ENCODE measurements at regions not wholly inside any gene's neighbourhood (a gene's known extent, or its start where the extent isn't known, plus 50 kb on each side); places are given as distances from the start of the nearest gene placed in this dataset.
A peak's percentile ranks its signal among the peaks of the same experiment; 100 is the strongest.

DNA sequence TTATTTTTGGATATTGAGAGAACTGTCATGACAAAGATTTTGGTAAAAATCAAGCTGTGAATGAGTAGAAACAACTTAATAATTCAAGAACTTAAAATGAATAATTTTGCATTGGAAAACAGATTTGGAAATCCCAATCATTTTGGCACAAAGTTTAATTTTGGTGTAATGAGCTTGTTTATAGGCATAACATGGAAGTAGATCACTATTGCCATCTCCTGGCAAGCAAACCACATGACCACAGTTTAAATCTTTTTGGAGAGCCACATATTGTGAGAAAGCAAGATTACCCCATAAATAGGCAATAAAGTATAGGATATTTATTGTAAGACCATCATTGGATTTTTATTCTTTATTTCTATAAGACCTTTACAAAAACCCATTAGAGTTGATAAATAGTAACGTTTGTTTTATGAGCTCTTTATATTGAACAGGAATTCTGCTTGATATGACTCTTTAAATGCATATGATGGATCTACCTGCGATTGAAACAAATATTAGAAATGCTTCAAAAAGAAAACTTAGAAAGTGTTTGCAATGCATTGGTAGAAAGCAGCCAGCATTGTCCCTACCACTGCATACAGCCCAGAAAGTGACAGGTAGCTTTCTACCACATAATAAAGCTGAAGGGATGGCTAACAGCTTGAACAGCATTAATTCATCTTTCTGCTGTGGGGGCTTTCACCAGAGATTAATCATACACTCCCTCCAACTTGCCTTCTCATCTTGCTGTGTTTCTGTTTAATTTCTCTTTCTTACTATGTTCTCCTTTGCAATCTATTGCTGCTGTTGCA, 766.8 kb downstream of the TBL1XR1 start:
- DNase-seq (ENCODE audit: low read depth in 1 of 2, low spot score in 1 of 2): peak; percentile 74 to 83
- TF ChIP-seq JUND (IDR thresholded peaks at IDR 0.05; ENCODE audit: low read depth): no peak
- in situ Hi-C loops (cut with HindIII; ENCODE audit: low pct_unique_long_range_greater_than_20kb, low sequenced_read_pairs): no loop called here

- no peak for TF ChIP-seq JUND (IDR thresholded peaks at IDR 0.05; ENCODE audit: low read depth)
- in situ Hi-C loops (cut with HindIII; ENCODE audit: low pct_unique_long_range_greater_than_20kb, low sequenced_read_pairs): no loop called here
- peak in 1 of 2 experiments; percentile 60 for DNase-seq (ENCODE audit: low read depth in 1 of 2, low spot score in 1 of 2)
Measured at GRCh38 chr3:176428552-176428951, 768.7 kb downstream of the TBL1XR1 start.

DNA sequence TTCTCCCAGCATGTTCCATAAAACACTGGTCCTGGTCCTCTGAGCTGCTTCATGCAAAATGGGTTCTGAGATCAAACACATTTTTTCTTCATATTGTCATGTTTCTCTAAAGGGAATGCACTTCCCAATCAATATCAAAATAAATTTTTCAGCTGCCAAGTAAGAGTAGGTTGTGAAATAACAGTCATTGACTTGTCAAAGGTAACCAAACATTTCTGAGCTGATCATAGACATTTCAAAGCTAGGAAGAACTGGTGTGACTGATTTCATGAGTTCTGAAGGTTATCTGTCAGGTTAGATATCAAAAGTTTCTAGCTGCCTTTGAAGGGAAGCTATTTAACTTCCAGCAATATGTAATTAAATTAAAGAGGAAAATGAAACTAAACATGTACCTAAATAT, 770.9 kb downstream of the TBL1XR1 start:
- TF ChIP-seq JUND (IDR thresholded peaks at IDR 0.05; ENCODE audit: low read depth): no peak
- in situ Hi-C loops (cut with HindIII; ENCODE audit: low pct_unique_long_range_greater_than_20kb, low sequenced_read_pairs): no loop called here
- DNase-seq (ENCODE audit: low read depth in 1 of 2, low spot score in 1 of 2): no peak

DNA sequence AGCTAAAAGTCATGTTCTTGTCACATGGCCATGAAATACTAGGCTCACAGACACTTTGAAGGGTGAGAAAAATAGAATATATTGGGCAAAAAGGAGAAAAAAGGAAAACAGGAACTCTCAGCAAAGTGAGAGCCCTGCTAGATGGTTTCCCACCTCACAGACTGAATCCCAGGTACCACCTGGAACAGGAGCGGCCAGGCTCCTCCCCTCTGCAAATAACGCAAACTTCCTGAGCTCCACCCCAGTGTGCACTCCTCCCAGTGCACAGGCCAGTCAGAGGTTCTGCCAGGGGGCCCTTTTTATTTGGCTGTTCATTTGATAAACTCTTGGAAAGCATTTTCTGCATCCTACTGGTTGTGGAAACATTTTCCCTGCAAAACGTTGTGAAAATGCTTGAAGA, 780.4 kb downstream of the TBL1XR1 start:
- in situ Hi-C loops (cut with HindIII; ENCODE audit: low pct_unique_long_range_greater_than_20kb, low sequenced_read_pairs): no loop called here
- TF ChIP-seq JUND (IDR thresholded peaks at IDR 0.05; ENCODE audit: low read depth): no peak
- DNase-seq (ENCODE audit: low read depth in 1 of 2, low spot score in 1 of 2): no peak

DNA sequence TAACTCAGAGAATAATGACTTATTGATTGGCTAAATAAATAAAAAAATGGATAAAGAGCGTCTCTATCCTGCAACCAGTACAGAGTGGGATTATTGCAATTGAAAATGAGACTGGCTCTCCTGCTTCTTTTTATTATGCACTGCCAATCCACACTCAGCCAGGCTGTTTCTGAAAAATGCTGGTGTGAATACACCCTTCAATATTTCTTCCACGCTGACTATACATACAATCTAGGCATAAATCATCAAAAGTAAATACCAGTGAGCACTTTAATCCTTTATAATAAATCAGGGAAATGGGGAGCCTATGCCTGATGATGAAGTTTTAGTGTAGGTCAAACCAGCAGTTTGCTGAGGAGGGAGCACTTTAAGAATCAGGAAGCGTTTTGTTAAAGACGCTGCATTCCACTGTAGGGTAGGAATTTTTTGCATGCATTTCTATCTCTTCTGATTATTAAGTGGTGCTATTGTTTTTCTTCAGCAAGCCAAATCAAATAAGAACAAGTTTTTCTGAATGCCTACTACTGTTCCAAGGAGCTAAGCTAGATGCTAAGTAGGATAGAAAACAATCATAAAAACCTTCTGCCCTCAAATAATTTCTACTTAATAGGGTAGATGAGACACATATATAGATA, 781.5 kb downstream of the TBL1XR1 start:
- peak; percentile 45 to 62 for DNase-seq (ENCODE audit: low read depth in 1 of 2, low spot score in 1 of 2)
- TF ChIP-seq JUND (IDR thresholded peaks at IDR 0.05; ENCODE audit: low read depth): peak; percentile 58; the same call in 1 of the 2 replicates
- in situ Hi-C loops (cut with HindIII; ENCODE audit: low pct_unique_long_range_greater_than_20kb, low sequenced_read_pairs): no loop called here

DNA sequence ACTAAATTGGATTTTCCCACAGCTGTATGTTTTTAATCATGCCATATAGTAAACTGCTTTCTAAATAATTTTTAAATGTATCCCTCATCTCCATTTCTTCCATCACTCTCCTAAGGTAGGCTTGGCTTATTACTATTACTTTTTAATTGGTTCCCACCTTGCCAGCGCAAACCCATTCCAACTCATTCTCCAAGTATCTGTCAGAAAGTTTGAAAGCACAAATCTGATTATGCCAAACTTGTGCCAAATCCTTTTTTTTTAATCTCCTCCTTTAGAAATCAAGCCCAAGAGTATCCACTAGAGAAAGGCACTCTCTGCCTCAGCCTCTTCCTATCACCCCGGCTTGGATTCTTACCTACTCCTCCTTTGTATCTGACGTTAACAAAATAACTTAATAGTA, 784.5 kb downstream of the TBL1XR1 start:
- in situ Hi-C loops (cut with HindIII; ENCODE audit: low pct_unique_long_range_greater_than_20kb, low sequenced_read_pairs): no loop called here
- no peak for TF ChIP-seq JUND (IDR thresholded peaks at IDR 0.05; ENCODE audit: low read depth)
- no peak for DNase-seq (ENCODE audit: low read depth in 1 of 2, low spot score in 1 of 2)

GRCh38 chr3:176403531-176403930, 793.8 kb downstream of the TBL1XR1 start:
- DNase-seq (ENCODE audit: low read depth in 1 of 2, low spot score in 1 of 2): peak in 1 of 2 experiments; percentile 60
- no peak for TF ChIP-seq JUND (IDR thresholded peaks at IDR 0.05; ENCODE audit: low read depth)
- in situ Hi-C loops (cut with HindIII; ENCODE audit: low pct_unique_long_range_greater_than_20kb, low sequenced_read_pairs): no loop called here

GRCh38 chr3:176401211-176401610, 796.1 kb downstream of the TBL1XR1 start:
- no peak for DNase-seq (ENCODE audit: low read depth in 1 of 2, low spot score in 1 of 2)
- no peak for TF ChIP-seq JUND (IDR thresholded peaks at IDR 0.05; ENCODE audit: low read depth)
- in situ Hi-C loops (cut with HindIII; ENCODE audit: low pct_unique_long_range_greater_than_20kb, low sequenced_read_pairs): no loop called here

- in situ Hi-C loops (cut with HindIII; ENCODE audit: low pct_unique_long_range_greater_than_20kb, low sequenced_read_pairs): no loop called here
- 0 out of 2 replicates have a peak, but pooled peaks have one; percentile 13 for TF ChIP-seq JUND (IDR thresholded peaks at IDR 0.05; ENCODE audit: low read depth)
- no peak for DNase-seq (ENCODE audit: low read depth in 1 of 2, low spot score in 1 of 2)
Measured at GRCh38 chr3:176399193-176399592, 798.1 kb downstream of the TBL1XR1 start.

- no peak for TF ChIP-seq JUND (IDR thresholded peaks at IDR 0.05; ENCODE audit: low read depth)
- DNase-seq (ENCODE audit: low read depth in 1 of 2, low spot score in 1 of 2): no peak
- in situ Hi-C loops (cut with HindIII; ENCODE audit: low pct_unique_long_range_greater_than_20kb, low sequenced_read_pairs): no loop called here
Measured at GRCh38 chr3:176395240-176395639, 802.0 kb downstream of the TBL1XR1 start.

GRCh38 chr3:176378789-176379188, 818.5 kb downstream of the TBL1XR1 start:
- no peak for DNase-seq (ENCODE audit: low read depth in 1 of 2, low spot score in 1 of 2)
- in situ Hi-C loops (cut with HindIII; ENCODE audit: low pct_unique_long_range_greater_than_20kb, low sequenced_read_pairs): no loop called here
- no peak for TF ChIP-seq JUND (IDR thresholded peaks at IDR 0.05; ENCODE audit: low read depth)

DNA sequence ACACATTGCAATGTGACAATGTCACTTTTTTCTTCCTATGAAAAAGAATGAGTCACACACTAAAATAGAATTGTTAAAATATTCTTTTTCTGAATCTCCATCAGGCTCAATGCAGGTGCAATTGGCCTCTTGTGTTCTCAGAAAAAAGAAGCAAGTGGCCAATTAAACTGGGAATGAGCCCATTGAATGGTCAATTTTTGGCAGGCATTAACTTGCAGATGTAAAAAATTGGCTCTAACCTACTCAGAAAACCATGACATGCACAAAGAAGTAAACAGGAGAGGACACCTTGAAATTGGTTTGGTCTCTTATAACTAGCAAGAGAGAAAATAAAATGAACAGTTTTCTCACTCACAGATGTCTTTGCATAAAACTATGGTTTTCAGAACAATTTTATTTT, 820.8 kb downstream of the TBL1XR1 start:
- in situ Hi-C loops (cut with HindIII; ENCODE audit: low pct_unique_long_range_greater_than_20kb, low sequenced_read_pairs): no loop called here
- TF ChIP-seq JUND (IDR thresholded peaks at IDR 0.05; ENCODE audit: low read depth): no peak
- DNase-seq (ENCODE audit: low read depth in 1 of 2, low spot score in 1 of 2): no peak

DNA sequence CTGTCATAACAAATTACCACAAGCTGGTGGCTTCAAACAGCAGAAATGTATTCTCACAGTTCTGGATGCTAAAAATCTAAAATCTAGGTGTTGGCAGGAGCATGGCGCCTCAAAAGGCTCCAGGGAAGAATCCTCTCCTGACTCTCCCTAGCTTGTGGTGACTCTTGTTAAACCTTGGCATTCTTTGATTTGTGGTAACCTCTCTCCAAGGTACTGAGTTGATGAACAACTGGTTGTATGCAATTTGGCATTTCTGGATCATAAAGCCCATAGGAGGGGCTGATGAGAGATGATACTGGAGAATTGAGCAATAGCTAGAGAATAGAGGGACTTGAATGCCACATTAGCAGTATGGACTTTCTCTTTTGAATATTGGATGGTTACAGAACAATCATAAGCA, 821.8 kb downstream of the TBL1XR1 start:
- in situ Hi-C loops (cut with HindIII; ENCODE audit: low pct_unique_long_range_greater_than_20kb, low sequenced_read_pairs): no loop called here
- no peak for TF ChIP-seq JUND (IDR thresholded peaks at IDR 0.05; ENCODE audit: low read depth)
- peak in 1 of 2 experiments; percentile 40 for DNase-seq (ENCODE audit: low read depth in 1 of 2, low spot score in 1 of 2)
